ENCODE measurements at regions not wholly inside any gene's neighbourhood (a gene's known extent, or its start where the extent isn't known, plus 50 kb on each side); places are given as distances from the start of the nearest gene placed in this dataset.
A peak's percentile ranks its signal among the peaks of the same experiment; 100 is the strongest.

DNA sequence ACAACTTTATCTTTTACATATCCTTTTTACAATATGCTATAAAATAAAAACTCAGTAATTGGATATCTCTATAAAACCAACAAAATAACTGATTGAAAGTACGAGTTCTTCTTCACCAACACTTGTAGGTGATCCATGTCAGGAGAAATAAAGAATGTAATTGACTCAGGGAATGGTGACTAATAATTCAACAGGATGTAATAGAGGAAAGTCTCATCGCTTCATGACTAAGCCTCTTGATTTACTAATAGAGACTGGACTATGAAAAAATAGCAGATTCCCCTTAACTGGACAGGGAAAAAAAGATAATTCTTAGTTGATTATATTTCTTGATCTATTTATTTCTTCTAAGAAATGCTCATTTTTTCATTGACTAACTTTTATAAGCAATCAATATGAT lies 507.7 kb upstream of the PTGER4 start:
- H3K27me3 ChIP-seq (ENCODE audit: insufficient read depth, low read length, poor library complexity), result no peaks in the 10 kb centered on the region
- no peaks in the 10 kb centered on the region for H3K79me1 ChIP-seq (ENCODE audit: low read length)
- H3K36me3 ChIP-seq (ENCODE audit: control insufficient read depth, insufficient read depth, low read length), result no peaks in the 10 kb centered on the region
- no peak overlapping the region for H4K8ac ChIP-seq (ENCODE audit: low read depth, low read length)
- H3K4ac ChIP-seq (ENCODE audit: low read depth, low read length), result no peak overlapping the region
- H3K18ac ChIP-seq (ENCODE audit: low read length), result no peak overlapping the region
- WGBS (ENCODE audit: extremely low coverage, insufficient coverage, low lambda C conversion rate), result 80% methylated on average over 1 of the region's 2 CpGs
- no peak overlapping the region for H2BK5ac ChIP-seq (ENCODE audit: low read length)
- H3K56ac ChIP-seq (ENCODE audit: low read length), result no peak overlapping the region
- H3K4me1 ChIP-seq (ENCODE audit: control insufficient read depth, low read depth, low read length), result no peaks in the 10 kb centered on the region
- H3K23ac ChIP-seq (ENCODE audit: low read length), result no peak overlapping the region
- H2AK5ac ChIP-seq (ENCODE audit: low read length), result no peak overlapping the region
- no peak overlapping the region for H3K27ac ChIP-seq (ENCODE audit: low read depth, low read length)
- H3K4me3 ChIP-seq (ENCODE audit: low read length), result no peak overlapping the region
- no peak overlapping the region for H3K4me2 ChIP-seq (ENCODE audit: low read length)
- no peak overlapping the region for H3K9ac ChIP-seq (ENCODE audit: low read length)
- DNase-seq, result no peak
- H4K5ac ChIP-seq (ENCODE audit: low read length), result no peak overlapping the region
- no peaks in the 10 kb centered on the region for H3K79me2 ChIP-seq (ENCODE audit: control insufficient read depth, insufficient read depth, low read length)
- H2BK15ac ChIP-seq (replicated peaks; ENCODE audit: low read depth), result no peak overlapping the region
- H2BK120ac ChIP-seq (ENCODE audit: low read depth, low read length), result no peak overlapping the region

GRCh38 chr5:40167283-40167682 lies 512.4 kb upstream of the PTGER4 start:
- H3K27ac ChIP-seq (ENCODE audit: low read depth, low read length), result no peak overlapping the region
- no peak overlapping the region for H2BK5ac ChIP-seq (ENCODE audit: low read length)
- H3K56ac ChIP-seq (ENCODE audit: low read length), result no peak overlapping the region
- H3K27me3 ChIP-seq (ENCODE audit: insufficient read depth, low read length, poor library complexity), result no peaks in the 10 kb centered on the region
- H3K79me1 ChIP-seq (ENCODE audit: low read length), result no peaks in the 10 kb centered on the region
- WGBS (ENCODE audit: extremely low coverage, insufficient coverage, low lambda C conversion rate), result no CpG with 5 or more reads among the region's 3 CpGs
- no peak overlapping the region for H3K4me3 ChIP-seq (ENCODE audit: low read length)
- H3K18ac ChIP-seq (ENCODE audit: low read length), result no peak overlapping the region
- H3K23ac ChIP-seq (ENCODE audit: low read length), result no peak overlapping the region
- H3K9ac ChIP-seq (ENCODE audit: low read length), result no peak overlapping the region
- no peak overlapping the region for H4K5ac ChIP-seq (ENCODE audit: low read length)
- no peak overlapping the region for H2AK5ac ChIP-seq (ENCODE audit: low read length)
- DNase-seq, result no peak
- no peak overlapping the region for H2BK15ac ChIP-seq (replicated peaks; ENCODE audit: low read depth)
- no peaks in the 10 kb centered on the region for H3K79me2 ChIP-seq (ENCODE audit: control insufficient read depth, insufficient read depth, low read length)
- no peaks in the 10 kb centered on the region for H3K4me1 ChIP-seq (ENCODE audit: control insufficient read depth, low read depth, low read length)
- no peak overlapping the region for H3K4me2 ChIP-seq (ENCODE audit: low read length)
- no peak overlapping the region for H2BK120ac ChIP-seq (ENCODE audit: low read depth, low read length)
- no peak overlapping the region for H4K8ac ChIP-seq (ENCODE audit: low read depth, low read length)
- no peak overlapping the region for H3K4ac ChIP-seq (ENCODE audit: low read depth, low read length)
- no peaks in the 10 kb centered on the region for H3K36me3 ChIP-seq (ENCODE audit: control insufficient read depth, insufficient read depth, low read length)

GRCh38 chr5:40166802-40167201 lies 512.9 kb upstream of the PTGER4 start:
- H2BK5ac ChIP-seq (ENCODE audit: low read length), result no peak overlapping the region
- no peak overlapping the region for H2BK15ac ChIP-seq (replicated peaks; ENCODE audit: low read depth)
- no peak overlapping the region for H4K8ac ChIP-seq (ENCODE audit: low read depth, low read length)
- no peak overlapping the region for H2AK5ac ChIP-seq (ENCODE audit: low read length)
- H3K79me2 ChIP-seq (ENCODE audit: control insufficient read depth, insufficient read depth, low read length), result no peaks in the 10 kb centered on the region
- H3K36me3 ChIP-seq (ENCODE audit: control insufficient read depth, insufficient read depth, low read length), result no peaks in the 10 kb centered on the region
- H3K56ac ChIP-seq (ENCODE audit: low read length), result no peak overlapping the region
- H3K23ac ChIP-seq (ENCODE audit: low read length), result no peak overlapping the region
- H4K5ac ChIP-seq (ENCODE audit: low read length), result no peak overlapping the region
- no peak overlapping the region for H3K4me2 ChIP-seq (ENCODE audit: low read length)
- no peaks in the 10 kb centered on the region for H3K79me1 ChIP-seq (ENCODE audit: low read length)
- H3K9ac ChIP-seq (ENCODE audit: low read length), result no peak overlapping the region
- WGBS (ENCODE audit: extremely low coverage, insufficient coverage, low lambda C conversion rate), result no CpG with 5 or more reads among the region's 1 CpG
- H3K4ac ChIP-seq (ENCODE audit: low read depth, low read length), result no peak overlapping the region
- no peak overlapping the region for H3K27ac ChIP-seq (ENCODE audit: low read depth, low read length)
- H3K18ac ChIP-seq (ENCODE audit: low read length), result no peak overlapping the region
- no peak overlapping the region for H3K4me3 ChIP-seq (ENCODE audit: low read length)
- no peak overlapping the region for H2BK120ac ChIP-seq (ENCODE audit: low read depth, low read length)
- DNase-seq, result no peak
- no peaks in the 10 kb centered on the region for H3K27me3 ChIP-seq (ENCODE audit: insufficient read depth, low read length, poor library complexity)
- no peaks in the 10 kb centered on the region for H3K4me1 ChIP-seq (ENCODE audit: control insufficient read depth, low read depth, low read length)

DNA sequence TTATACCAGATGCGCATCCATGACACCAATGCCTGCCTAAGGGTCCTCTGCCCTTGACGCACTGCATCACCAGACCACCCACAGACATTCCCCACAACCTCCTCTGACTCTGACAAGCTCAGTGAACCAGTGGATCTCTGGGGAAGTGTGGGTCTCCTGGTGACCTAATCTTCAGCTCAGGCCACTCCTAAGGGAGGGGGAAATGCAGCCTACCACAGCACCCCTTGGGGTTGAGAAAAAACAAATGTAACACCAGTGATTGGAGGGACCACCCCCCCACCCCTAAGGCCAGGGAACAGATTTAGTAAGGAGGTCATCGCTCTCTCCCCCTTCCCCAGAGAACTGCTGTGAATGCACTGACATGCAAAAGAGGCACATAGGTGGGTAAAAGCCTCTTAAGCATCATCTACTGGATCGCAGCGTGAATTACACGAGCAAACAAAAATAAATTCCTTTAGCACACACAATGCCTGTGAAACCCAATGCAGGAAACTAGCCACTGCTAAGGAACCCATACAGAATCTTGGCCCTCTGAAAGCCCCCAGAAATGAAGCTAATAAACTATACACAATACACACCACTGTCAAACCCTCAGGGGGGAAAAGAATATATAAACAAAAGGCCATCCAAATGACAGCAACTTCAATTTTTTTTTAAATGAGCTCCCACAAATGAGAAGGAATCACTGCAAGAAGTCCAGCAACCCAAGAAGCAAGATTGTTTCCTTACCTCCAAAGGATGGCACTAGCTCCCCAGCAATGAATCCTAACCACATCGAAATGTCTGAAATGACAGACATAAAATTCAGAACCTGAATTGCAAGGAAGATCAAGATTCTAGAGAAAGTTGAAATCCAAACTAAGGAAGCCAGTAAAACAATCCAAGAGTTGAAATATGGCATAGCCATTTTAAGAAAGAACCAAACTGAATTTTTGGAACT lies 513.7 kb upstream of the PTGER4 start:
- Histone ChIP-seq H2BK15ac (replicated peaks; ENCODE audit: low read depth) (no peak overlapping the region), H3K18ac (ENCODE audit: low read length) (no peak overlapping the region), H2AK5ac (ENCODE audit: low read length) (no peak overlapping the region), H4K8ac (ENCODE audit: low read depth, low read length) (no peak overlapping the region), H3K79me1 (ENCODE audit: low read length) (no peaks in the 10 kb centered on the region), H3K27ac (ENCODE audit: low read depth, low read length) (no peak overlapping the region), H3K4me1 (ENCODE audit: control insufficient read depth, low read depth, low read length) (no peaks in the 10 kb centered on the region), H2BK5ac (ENCODE audit: low read length) (no peak overlapping the region), H3K9ac (ENCODE audit: low read length) (no peak overlapping the region), H4K5ac (ENCODE audit: low read length) (no peak overlapping the region), H3K23ac (ENCODE audit: low read length) (no peak overlapping the region), H3K4ac (ENCODE audit: low read depth, low read length) (no peak overlapping the region), H2BK120ac (ENCODE audit: low read depth, low read length) (no peak overlapping the region), H3K27me3 (ENCODE audit: insufficient read depth, low read length, poor library complexity) (no peaks in the 10 kb centered on the region), H3K4me3 (ENCODE audit: low read length) (no peak overlapping the region), H3K36me3 (ENCODE audit: control insufficient read depth, insufficient read depth, low read length) (no peaks in the 10 kb centered on the region), H3K79me2 (ENCODE audit: control insufficient read depth, insufficient read depth, low read length) (no peaks in the 10 kb centered on the region), H3K56ac (ENCODE audit: low read length) (no peak overlapping the region), H3K4me2 (ENCODE audit: low read length) (no peak overlapping the region)
- no CpG with 5 or more reads among the region's 7 CpGs for WGBS (ENCODE audit: extremely low coverage, insufficient coverage, low lambda C conversion rate)
- peak; percentile 11 for DNase-seq

DNA sequence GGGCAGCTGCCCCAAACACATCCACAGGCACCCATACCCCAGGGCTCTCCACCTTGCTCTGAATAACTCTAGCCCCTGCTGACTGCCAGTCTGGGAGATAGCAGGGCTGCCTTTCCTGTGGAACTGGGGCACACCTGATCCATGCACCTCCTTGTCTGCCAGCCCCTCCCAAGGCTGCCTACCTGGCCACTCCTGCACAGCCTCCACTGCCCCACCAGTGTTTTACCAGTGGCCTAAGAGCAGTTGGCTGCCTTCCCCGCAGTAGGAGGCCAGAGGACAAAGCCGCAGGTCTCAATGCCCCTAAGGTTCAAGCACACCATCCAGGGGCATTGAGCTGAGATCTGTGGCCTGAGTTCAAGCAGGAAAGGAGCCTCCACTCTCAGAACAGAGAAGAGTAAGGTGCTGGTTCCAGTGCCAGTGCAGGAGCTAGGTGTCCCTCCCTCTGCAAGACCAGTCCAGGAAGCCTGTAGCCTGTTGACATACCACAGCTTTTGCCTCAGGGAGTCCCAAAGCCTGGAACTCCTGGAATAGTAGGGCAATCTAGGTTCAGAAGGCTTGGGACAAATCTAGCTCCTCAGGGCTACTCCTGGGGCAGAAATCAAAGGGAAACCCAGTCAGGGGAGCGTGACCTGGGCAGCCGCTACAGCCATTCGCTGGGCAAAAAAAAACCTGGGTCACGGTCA lies 514.5 kb upstream of the PTGER4 start:
- Histone ChIP-seq H3K27ac (ENCODE audit: low read depth, low read length) (no peak overlapping the region), H2AK5ac (ENCODE audit: low read length) (no peak overlapping the region), H3K18ac (ENCODE audit: low read length) (no peak overlapping the region), H4K8ac (ENCODE audit: low read depth, low read length) (no peak overlapping the region), H3K79me2 (ENCODE audit: control insufficient read depth, insufficient read depth, low read length) (no peaks in the 10 kb centered on the region), H3K4me2 (ENCODE audit: low read length) (no peak overlapping the region), H2BK15ac (replicated peaks; ENCODE audit: low read depth) (no peak overlapping the region), H3K4me1 (ENCODE audit: control insufficient read depth, low read depth, low read length) (no peaks in the 10 kb centered on the region), H4K5ac (ENCODE audit: low read length) (no peak overlapping the region), H3K36me3 (ENCODE audit: control insufficient read depth, insufficient read depth, low read length) (no peaks in the 10 kb centered on the region), H2BK5ac (ENCODE audit: low read length) (no peak overlapping the region), H3K23ac (ENCODE audit: low read length) (no peak overlapping the region), H3K4me3 (ENCODE audit: low read length) (no peak overlapping the region), H3K4ac (ENCODE audit: low read depth, low read length) (no peak overlapping the region), H3K27me3 (ENCODE audit: insufficient read depth, low read length, poor library complexity) (no peaks in the 10 kb centered on the region), H2BK120ac (ENCODE audit: low read depth, low read length) (no peak overlapping the region), H3K56ac (ENCODE audit: low read length) (no peak overlapping the region), H3K79me1 (ENCODE audit: low read length) (no peaks in the 10 kb centered on the region), H3K9ac (ENCODE audit: low read length) (no peak overlapping the region)
- no peak for DNase-seq
- no CpG with 5 or more reads among the region's 6 CpGs for WGBS (ENCODE audit: extremely low coverage, insufficient coverage, low lambda C conversion rate)
